NCI-H2196 treated with DMSO at 0.1 percent for 48 hours (cell line): ENCODE measurements at regions not wholly inside any gene's neighbourhood (a gene's known extent, or its start where the extent isn't known, plus 50 kb on each side); places are given as distances from the start of the nearest gene placed in this dataset.
A peak's percentile ranks its signal among the peaks of the same experiment; 100 is the strongest.

Experiments used
- DNase-seq: peaks from one replicate; lab custom pipeline; 2025; ENCODE audit not compliant: unreplicated experiment; lab: John Stamatoyannopoulos, UW

DNA sequence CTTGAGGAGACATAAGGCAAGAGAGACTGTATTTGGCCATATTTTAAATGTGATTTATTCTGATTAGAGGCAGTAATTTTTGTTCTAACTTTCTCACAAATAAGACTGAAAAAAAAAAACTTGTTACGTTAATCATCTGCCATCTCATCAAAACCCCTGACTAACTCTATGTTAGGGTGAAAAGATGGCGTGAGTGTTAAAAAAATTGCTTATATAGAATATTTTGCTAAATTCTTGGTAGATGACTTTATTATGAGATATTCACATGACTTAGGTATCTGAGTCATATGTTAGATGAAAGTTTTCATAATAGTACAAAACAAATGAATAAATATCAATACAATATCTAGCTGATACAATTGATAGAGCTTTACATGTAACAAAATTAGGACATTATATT, 1508.7 kb upstream of the TMEFF2 start:
- no peak for DNase-seq

DNA sequence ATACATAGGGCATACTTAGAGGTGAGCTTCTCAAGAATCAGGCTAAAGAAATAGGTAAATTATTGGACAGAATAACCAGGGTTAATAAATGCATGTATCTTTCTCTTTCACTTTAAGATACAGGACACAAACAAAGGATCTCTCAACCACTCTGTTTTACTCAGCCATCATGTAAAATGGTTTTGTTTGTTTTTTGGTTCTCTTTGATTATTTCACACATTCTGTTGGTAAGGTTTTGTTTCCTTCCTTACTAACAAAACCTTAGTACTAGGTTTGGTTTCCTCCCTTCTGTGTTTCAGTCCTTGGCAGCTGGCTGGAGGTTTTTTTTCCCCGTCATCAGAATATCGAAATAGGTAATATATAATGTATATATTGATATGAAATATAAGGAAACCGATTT, 1506.8 kb upstream of the TMEFF2 start:
- DNase-seq, result no peak

DNA sequence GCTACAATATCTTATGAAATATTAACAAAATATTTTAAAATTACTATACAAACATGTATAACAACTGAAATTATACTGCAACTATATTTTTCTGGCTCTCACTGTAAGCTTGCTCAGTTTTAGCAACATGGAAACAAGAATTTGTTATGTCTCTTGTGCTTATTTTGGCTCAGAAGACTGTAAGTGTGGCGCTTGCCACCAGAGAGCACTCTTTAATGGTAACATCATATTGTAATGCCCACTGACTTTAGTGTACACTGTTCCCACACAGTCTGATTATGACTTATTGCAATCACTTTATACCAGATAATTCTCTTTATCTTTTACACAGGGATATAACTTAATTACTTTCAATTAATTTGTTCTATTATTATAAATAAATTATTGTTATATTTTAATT, 1500.6 kb upstream of the TMEFF2 start:
- DNase-seq, result no peak

DNA sequence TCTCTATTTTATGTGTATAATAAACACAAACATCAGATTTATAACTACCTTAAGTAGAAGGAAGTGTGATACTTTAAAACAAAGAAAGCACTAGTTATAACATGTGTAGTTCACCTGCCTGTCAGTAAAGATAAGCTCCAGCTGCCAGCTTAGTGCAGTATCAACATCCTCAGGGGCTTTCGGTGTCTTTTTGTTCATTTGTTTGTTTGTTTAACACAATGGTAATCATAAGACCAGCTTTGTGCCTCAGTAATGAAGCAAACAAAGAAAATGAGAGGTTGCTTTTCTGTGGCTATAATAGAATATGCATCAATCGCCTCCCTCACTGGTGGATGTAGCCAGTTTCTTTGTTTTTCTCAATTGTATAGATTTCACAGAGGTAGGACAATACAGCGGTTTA, 1499.0 kb upstream of the TMEFF2 start:
- peak; percentile 23 for DNase-seq

DNA sequence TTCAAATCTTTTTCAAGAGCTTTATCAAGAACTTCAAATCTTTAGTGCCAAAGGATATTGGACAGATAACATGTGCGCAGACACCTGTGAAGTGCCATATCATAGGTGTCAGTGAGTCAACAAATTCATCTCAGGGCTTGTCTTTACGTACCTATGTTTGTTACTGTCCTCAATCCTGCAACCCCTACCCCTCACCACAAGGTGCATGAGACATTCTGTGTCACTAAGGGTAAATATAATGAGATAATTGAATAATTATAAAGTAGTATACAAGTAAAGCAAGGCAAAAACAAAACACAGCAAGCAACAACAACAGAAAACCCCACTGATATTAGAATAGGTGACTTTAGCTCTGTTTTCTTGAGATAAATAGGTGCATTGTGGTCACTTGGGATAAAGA, 1495.8 kb upstream of the TMEFF2 start:
- no peak for DNase-seq

DNA sequence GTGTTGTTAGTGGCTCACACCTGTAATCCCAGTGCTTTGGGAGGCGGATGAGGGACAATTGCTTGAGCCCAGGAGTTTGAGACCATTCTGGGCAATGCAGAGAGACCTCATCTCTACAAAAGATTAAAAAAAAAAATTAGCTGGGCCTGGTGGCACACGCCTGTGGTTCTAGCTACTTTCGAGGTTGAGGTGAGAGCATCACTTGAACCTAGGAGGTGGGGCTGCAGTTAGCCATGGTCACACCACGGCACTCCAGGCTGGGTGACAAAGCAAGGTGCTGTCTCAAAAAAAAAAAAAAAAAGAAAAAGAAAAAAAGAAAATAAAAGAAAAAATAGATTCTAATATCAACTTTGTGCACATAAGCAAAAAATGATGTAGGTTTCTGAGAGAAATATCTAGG, 1492.5 kb upstream of the TMEFF2 start:
- no peak for DNase-seq

DNA sequence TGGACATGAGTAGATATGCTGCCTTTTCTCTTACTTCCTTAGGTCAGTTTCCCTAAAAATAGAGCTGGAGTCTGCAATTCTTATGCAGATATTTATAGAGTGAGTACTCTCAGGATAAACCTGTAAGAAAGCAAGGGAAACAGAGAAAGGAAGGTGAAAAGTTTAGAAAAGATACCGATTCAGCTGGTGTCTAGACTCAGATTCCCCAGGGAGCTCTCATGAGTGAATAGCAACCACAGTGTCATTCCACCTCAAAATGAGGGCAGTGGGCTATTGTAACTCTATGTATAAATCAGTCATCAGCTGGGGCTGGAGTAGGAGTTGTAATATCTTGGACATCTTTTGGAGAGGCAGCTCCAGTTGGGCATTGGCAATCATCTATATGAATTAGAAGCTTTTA, 1485.1 kb upstream of the TMEFF2 start:
- DNase-seq, result no peak

DNA sequence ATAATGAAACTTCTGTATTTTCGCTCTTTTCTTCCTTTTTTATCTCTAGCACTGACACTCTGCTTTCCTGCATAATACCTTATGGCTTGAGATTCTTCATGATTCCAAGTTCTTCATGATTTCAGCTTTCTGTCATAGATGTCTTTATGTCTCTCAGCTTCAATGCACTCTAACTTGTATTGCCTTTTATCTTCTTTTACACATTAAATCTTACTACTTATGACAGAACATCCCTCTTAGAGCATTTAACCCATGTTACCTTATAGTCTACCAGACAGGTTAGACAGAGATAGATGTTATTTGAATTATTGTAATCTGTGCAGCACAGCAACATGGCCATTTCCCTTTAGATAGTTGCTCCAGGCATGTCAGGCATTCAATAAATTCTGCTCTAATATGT, 1475.7 kb upstream of the TMEFF2 start:
- DNase-seq, result no peak

DNA sequence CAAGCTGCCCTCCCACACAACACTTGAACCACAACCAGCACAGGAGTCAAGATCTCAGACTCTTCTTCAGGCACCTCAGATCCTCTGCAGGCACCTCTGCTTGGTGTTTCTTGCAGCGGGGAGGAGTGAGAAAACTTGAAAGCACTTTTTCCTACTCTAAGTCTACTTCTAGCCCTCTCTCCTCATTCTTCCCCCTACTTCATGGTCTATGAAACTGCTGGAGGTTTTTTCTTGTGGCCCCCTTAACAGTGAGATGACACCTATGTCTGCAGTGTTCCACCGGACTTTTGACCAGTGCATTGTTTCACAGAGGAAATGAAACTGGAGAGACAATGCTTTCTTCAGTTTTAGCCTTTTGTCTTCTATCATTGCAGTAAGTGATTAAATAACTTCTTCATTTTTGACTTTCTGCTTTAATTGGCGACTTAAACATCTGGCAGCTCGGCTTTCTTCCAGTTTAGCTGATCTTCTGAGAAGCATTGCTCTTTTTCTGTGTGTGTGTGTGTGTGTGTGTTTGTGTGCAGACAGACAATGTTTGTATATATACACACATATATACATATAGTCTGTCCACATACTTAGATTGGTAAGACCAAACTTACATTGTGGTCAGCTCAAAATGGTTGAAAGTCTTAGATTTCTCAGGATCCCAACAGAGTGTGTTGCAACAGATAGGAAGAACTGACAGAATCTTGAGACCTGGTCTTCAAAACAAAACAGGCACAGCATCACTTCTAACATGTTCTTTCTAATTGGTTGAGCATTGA, 1474.0 kb upstream of the TMEFF2 start:
- no peak for DNase-seq

DNA sequence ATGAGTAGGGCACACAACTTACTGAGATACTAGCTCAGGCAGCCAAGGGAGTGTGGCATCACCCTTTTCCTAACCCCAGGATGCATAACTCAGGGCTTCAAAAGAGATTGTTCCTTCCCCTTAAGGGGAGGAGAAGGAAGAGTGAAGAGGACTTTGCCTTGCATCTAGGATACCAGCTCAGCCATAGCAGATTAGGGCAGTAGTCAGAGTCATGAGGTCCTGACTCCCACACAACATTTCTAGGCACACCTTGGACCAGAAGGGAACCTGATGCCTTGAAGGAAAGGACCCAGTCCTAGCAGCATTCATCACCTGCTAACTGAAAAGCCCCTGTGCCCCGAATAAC, 1433.2 kb upstream of the TMEFF2 start:
- DNase-seq, result no peak

DNA sequence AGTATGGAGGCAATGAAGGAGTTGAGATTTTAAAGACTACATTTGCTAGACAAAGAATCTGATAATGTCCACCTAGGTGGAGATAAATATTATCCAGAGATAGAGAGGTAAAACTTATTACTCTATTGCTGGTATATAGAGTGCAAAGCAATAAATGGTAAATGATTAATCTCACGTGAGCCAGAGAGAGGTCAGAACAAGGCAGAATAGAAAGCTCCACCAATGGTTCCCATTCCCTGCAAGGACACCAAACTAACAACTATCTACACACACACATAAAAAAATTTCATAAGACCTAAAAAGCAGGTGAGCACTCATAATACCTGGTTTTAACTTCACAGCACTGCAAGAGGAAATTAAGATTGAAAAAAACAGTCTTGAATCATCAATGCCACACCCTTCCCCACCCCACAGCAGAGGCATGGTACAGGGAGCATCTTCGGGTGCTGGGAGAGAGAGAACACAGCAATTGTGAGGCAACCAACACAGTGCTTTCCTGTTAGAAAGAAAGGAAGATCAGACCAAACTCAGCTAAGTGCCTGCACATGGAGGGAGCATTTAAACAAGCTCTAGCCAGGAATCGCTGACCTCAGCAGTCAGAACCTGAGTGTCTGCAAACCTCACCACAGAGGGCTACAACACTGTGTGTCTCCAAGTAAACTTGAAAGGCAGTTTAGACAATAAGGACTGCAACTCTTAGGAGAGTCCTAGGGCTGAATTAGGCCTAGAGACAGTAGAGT, 1432.6 kb upstream of the TMEFF2 start:
- DNase-seq, result no peak

DNA sequence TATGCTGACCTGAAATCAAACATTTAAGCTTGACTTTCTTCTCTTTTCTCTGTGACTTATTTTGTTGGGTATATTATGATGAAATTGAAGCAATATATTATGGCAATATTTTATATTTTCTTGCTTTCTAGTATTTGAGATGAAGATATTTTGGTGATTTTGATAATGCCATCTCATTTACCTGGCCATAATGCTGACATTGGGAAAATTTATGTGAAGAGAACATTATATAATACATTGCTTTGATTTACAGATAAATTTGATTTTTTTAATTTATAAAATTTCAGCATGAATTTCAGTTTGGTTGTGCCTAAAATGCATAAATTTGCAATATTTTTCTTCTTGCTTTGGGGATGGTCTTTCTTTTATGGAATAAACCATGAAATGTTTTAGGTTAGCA, 1413.7 kb upstream of the TMEFF2 start:
- DNase-seq, result no peak

DNA sequence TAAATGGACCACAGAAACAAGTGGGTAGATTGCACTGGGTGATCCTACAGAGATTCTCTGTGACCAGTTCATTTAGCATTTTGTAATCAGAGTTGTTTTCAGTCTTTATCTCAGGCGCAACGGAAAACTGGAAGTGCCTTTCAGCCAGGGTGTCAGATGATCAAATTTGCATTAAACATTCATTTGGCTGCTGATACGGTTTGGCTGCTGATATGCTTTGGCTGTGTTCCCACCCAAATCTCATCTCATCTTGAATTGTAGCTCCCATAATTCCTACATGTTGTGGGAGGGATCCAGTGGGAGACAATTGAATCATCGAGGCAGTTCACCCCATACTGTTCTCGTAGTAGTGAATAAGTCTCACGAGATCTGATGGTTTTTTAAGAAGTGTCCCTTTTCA, 1396.1 kb upstream of the TMEFF2 start:
- no peak for DNase-seq

DNA sequence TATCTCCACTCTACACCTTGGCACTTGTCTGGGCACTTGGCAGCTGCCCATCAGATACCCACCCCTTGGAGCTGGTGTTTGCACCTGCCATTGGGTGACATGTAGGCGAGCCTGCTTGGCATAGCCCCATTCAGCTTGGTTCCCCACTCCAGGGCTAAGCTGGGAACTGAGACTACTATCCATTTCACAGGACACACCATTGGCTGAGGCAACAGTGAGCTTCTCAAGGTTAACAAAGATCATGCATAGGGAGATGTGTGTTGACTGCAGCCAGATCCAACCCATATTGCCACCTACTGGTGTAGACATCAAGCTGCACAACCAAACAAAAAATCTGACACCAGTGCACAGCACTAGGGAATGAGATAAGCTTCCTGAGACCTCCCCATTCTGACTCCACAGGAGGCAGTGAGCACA, 1389.8 kb upstream of the TMEFF2 start:
- no peak for DNase-seq

DNA sequence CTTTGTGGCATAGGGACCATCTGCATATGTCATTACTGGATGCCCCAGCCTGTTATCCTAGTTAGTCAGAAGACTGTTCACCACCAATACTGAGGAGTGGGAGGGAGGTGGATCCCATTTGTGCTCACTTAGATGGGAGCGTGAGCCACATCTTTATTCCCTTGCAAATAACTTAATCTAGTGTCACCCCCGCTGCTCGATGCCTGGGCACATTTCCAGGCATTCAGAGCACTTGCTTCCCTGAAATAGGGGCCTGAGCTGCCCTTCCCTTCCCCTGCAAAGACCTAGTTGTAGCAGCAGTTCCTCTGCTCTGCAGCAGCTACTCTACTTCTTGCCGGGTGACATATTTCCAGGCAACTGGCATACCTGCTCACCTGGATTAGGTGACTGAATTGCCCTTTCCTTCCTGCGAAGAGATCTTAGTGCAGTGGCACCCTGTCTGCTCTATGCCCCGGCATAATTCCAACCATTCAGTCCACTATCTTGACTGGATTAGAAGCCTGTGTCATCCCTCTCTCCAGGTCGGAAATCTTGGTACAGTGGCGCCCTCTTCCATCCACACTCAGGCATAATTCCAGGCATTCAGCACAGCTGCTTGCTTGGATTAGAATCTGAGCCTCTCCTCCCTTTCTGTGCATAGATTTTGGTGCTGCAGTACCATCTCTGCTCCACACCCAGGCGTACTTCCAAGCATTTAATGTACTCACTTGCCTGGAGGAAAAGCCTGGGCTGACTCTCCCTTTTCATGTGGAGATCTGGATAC, 1389.1 kb upstream of the TMEFF2 start:
- no peak for DNase-seq

DNA sequence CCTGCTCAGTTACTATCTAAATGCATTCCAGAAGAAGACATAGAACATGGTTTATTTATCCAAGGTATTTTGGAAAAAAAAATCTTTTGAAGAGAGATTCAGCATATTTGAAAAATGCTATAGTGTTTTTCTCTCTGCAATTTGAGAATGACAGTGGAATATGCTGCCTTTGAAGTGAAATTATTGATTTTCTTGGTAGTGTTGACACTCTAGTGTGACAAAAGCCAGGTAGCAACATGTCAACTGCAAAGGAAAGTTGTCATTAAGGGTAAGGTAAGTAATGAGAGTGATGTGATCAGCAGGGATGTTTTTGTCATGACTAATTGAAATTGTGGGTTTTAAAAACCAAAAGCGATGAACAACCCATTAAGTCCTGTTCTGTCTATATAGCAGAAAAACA, 1387.1 kb upstream of the TMEFF2 start:
- DNase-seq, result no peak

DNA sequence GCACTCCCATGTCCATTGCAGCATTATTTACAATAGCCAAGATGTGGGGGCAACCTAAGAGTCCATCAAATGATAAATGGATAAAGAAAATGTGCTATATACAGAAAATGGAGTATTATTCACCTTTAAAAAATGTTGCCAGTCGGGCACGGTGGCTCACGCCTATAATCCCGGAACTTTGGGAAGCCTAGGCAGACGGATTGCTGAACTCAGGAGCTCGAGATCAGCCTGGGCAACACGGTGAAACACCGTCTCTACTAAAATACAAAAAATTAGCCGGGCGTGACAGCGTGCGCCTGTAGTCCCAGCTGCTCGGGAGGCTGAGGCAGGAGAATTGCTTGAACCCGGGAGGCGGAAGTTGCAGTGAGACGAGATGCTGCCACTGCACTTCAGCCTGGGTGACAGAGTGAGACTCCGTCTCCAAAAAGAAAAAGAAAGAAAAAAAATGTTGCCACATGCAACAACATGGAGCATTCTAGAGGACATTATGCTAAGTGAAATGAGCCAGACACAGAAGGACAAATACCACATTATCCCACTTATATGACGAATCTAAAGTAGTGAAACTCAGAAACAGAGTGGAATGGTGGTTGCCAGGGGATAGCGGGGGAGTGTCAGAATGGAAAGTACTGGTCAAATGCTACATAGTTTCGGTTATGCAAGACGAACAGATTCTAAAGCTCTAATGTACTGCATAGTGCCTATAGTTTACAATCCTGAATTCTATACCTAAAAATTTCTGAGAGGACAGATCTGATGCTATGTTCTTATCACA, 1385.6 kb upstream of the TMEFF2 start:
- DNase-seq, result no peak

DNA sequence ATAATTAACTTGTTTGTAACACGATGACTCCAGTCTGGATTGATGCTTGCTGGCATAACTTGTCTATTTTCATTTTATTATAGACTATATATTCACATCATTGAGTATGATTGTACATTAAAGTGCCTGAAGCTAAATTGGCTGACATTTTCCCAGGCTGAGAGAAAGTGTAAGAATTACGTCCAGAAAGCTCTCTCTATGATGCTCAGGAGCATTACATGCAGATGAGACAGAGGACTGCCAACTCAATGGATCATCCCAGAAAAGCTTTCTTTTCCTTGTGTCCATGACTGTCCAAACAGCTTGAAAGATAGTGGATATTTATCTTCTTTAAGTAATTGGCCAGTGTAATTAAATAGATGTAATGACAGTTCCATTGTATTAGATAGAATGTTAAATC, 1372.2 kb upstream of the TMEFF2 start:
- no peak for DNase-seq

DNA sequence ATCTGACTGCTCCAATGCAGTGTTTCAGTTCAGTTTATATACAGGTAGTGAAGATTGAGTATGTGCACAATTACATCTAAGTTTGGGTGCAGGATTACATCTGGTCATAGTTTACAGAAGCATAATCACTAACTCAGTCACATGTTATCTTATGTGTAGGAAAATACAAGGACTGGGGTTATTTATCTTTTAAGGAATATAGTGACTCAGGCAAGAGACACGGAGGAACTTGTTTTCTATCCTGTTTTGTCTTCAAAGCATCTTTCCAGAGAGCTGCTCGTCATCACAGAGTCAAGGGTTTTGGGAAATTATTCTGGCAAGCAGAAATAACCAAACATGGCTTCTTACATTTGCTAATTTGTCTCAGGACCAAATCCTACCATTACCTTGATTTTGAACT, 1371.5 kb upstream of the TMEFF2 start:
- no peak for DNase-seq

DNA sequence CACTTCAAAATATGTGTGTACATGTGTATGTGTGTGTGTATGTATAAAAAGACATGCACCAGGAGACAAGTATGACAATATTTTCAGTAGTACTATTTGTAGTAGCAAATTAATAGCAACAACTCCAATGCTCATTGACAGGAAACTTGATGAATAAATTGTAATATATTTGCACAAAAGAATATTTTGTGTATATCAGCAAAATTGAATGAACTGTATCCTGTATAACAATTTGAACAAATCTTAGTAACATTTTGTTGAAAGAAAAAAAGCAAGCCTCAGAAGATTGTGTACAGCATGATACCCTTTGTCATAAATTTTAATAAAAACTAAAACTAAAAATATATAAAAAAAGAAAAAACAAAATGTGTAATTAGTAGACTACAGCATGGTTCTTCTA, 1367.3 kb upstream of the TMEFF2 start:
- DNase-seq, result no peak

DNA sequence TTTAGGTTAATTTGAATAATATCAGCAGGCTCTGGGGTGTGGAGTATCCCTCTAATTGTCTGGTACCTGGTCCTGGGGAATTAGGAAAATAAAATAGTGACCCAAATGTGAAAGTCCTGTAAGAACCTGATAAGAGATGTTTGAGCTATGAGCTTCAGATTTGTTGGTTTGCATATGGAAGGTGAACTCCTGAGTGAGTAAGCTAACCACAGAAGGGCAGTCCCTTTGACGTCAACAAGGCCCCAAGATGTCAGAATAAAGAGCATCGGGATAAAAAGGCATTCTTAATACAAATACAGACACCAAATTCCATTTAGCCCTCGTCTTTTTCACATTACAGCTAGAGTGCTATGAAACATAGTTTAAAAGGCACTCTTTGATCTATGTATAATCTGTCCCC, 1366.3 kb upstream of the TMEFF2 start:
- no peak for DNase-seq
